IPS-18c (cell line): ENCODE measurements at regions not wholly inside any gene's neighbourhood (a gene's known extent, or its start where the extent isn't known, plus 50 kb on each side); places are given as distances from the start of the nearest gene placed in this dataset.
"Not testable (repeated sequence)": the region's sequence is repeated elsewhere in the genome, so short reads cannot be mapped to it uniquely, and the experiment has no call there.

Source experiments
- H3K4me3 ChIP-seq: 2 replicates; pipeline ENCODE4 v1.7.0; 2013; ENCODE audit warnings: low read depth, mild to moderate bottlenecking, low read length, moderate library complexity; ENCODE audit not compliant: insufficient read depth
- H3K9me3 ChIP-seq: one replicate; pipeline ENCODE4 v1.6.1; 2013; ENCODE audit warnings: mild to moderate bottlenecking, low read length, moderate library complexity; ENCODE audit not compliant: control insufficient read depth, insufficient read depth

DNA sequence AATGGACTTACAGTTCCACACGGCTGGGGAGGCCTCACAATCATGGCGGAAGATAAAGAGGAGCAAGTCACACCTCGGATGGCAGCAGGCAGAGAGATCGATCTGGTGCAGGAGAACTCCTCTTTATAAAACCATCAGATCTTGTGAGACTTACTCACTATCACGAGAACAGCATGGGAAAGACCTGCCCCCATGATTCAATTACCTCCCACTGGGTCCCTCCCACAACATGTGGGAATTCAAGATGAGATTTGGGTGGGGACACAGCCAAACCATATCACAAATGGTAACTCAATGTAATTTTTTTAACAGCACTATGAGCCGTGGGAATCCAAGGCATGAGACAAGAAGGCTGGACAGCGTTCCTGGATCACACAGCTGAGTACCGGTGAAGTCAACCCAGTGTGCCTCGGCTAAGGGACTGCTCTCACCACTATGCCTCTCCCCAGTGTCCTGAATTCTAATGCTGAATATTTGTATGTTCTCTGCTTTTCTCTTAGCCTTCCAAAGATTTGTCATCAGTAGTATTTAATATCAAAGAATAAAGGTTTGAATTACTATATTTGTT is 84.3 kb downstream of the IRS2 start:
- H3K9me3 ChIP-seq = not testable (repeated sequence)

DNA sequence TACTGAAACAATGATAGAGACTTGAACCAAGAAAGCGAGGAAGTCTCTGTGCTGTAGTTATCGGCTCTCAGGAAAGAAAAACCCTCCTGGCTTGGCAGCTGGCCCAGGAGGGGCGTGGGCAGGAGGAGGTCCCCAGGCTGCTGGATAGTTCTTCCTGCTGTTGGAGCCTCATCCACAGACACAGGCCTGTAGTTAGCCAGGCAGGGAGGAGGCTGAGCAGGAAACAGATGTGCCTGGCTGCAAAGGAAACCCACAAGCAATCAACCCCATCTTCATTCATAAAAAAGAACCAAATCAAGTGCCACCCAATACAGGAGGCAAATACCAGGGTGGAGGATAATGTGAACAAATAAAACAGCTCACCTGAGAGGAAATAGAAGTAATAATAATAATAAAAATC is 86.2 kb downstream of the IRS2 start:
- no peak overlapping the region for H3K4me3 ChIP-seq
- H3K9me3 ChIP-seq = no peaks in the 10 kb centered on the region

More for the DNA sequence above, 84.3 kb downstream of the IRS2 start:
- H3K4me3 ChIP-seq = not testable (repeated sequence)

DNA sequence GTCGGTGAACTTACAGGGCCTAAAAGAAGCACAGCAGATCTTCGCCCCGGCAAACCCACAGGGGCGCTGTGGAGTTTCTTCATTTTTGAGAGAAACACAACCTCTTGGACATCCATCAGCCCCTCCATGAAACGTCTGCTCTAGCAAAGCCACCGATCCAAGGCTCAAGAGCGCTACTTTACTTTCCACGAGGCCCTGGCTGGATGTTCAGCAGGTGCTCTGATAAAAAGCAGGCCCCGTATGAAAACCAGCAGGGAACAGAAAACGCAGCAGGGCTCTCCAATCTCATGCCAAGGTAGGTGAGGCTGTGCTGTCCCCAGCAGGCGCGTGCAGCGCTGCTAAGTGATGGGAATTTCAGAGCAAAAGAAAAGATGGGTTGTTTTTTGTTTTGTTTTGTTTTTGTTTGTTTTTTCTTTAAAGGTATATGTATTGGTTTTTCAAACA is 86.7 kb downstream of the IRS2 start:
- H3K9me3 ChIP-seq = no peaks in the 10 kb centered on the region
- H3K4me3 ChIP-seq = no peak overlapping the region

DNA sequence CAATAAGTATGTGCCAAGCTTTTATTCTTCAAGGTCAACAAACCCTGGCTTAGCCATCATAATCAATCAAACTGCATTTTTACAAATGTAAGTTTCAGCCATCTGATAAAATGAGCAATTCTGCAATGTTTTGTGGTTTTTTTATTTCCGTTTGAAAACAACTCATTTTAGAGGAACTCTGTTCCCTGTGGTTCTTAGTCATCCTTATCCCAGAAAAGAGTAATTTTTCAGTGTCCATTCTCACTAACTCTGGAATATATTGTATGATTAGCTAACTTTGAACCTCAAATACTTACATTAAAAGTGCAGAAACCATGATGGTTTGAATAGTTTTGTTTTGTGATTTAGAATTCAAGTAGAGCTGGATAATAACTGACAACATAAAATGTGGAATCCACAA is 87.6 kb downstream of the IRS2 start:
- Histone ChIP-seq H3K9me3 (no peaks in the 10 kb centered on the region), H3K4me3 (no peak overlapping the region)

DNA sequence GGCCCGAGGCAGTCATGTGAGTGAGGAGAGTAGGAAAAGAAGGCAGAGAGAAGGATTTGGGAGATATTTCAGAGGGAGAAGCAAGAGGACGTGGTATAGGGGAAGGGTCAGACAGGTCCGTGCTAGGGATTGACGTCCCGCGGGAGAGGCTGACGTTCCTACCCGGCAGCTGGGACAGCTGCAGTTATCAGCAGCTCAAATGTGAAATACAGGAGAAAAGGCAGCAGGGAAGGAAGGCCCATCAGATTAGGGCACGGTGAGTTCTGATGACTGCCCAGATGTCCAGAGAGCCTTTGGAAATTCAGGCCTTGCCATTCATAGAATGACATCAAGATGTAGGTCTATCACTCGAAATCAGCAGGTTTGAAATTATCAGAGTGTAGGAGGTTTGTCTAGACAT is 88.4 kb downstream of the IRS2 start:
- Histone ChIP-seq H3K4me3 (no peak overlapping the region), H3K9me3 (no peaks in the 10 kb centered on the region)

DNA sequence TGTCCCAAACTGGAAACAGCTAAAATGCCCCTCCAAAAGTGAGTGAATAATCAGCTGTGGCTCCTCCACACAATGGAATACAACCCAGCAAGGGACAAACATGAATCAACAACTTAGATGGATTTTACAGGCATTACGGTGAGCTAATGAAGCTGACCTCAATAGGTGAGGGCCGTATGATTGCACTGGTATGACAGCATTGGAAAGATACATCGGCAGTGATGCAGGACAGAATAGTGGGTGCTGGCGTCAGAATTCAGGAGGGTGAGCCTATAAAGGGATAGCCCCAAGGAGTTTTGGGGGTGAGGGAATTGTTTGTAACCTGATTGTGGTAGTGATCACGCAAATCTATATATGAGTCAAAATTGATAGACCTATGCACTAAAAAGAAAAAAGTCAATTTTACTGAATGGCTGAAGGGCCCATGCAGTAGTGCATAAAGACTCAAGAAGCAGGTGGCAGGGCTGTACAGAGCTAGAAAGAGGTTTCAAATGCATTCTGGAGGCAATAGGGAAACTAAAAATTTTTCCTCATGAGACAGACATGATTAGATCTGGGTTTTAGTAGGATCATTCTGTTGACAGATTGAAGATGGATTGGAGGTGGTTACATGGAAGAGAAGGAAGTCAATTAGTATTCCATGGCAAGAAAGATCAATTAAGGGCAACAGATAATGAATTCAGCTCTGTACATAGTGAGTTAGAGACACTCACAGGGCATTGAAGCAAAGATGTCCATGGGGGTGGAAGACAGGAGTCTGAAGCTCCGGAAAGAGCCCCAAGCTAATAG is 90.8 kb downstream of the IRS2 start:
- no peaks in the 10 kb centered on the region for H3K9me3 ChIP-seq

DNA sequence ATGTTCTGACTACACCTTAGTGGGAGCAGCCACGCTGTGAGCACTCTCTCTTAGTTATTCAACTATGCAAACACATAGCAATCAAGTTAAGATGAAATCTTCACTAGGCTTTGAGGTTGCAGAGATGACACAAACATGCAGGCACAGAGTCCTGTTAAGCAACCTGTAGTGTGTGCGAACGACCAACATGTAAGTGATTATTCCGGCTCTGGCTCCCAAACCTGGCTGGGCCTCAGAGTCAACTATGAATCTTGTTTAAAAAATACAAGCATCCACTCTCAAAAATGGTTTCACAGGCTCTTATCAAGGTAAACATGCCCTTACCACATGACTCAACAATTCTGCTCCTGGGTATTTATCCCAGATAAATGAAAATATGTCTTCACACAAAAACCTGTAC is 91.4 kb downstream of the IRS2 start:
- Histone ChIP-seq H3K9me3 (no peaks in the 10 kb centered on the region), H3K4me3 (no peak overlapping the region)

More for the DNA sequence above, 90.8 kb downstream of the IRS2 start:
- H3K4me3 ChIP-seq = no peak overlapping the region

DNA sequence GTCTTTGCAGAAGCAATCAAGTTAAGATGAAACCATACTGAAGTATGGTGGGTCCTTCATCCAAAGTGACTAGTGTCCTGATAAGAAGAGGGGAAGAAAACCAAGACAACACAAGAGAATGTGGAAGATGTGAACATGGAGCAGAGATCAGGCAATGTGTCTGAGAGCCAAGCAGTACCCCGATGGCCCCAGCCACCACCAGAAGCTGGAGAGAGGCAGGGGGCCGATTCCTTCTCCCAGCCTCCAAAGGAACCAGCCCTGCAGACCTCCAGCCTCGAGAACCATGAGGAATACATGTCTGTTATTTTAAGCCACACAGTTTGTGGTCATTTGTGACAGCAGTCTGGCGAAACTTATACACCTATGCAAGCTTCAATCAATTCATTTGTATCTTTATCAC is 93.2 kb downstream of the IRS2 start:
- Histone ChIP-seq H3K4me3 (no peak overlapping the region), H3K9me3 (no peaks in the 10 kb centered on the region)

DNA sequence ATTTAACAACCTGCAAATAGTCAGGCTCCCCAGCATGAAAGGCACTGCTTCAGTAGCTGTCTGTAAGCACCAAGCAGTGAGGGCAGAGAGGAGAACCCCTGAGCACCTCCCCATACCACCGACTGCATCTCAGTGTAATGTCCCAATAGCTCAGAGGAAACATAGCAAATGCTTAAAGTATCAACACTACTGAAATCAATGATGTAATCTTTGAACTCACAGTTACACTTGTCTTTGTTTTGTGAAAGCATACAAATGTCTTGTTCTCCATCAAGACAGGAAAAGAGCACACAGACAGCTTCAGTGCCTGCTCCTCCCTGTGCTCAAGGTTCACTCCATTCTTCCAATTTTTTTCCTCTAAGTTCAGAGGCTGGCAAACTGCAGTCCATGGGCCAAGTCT is 94.7 kb downstream of the IRS2 start:
- H3K4me3 ChIP-seq = no peak overlapping the region
- H3K9me3 ChIP-seq = no peaks in the 10 kb centered on the region

DNA sequence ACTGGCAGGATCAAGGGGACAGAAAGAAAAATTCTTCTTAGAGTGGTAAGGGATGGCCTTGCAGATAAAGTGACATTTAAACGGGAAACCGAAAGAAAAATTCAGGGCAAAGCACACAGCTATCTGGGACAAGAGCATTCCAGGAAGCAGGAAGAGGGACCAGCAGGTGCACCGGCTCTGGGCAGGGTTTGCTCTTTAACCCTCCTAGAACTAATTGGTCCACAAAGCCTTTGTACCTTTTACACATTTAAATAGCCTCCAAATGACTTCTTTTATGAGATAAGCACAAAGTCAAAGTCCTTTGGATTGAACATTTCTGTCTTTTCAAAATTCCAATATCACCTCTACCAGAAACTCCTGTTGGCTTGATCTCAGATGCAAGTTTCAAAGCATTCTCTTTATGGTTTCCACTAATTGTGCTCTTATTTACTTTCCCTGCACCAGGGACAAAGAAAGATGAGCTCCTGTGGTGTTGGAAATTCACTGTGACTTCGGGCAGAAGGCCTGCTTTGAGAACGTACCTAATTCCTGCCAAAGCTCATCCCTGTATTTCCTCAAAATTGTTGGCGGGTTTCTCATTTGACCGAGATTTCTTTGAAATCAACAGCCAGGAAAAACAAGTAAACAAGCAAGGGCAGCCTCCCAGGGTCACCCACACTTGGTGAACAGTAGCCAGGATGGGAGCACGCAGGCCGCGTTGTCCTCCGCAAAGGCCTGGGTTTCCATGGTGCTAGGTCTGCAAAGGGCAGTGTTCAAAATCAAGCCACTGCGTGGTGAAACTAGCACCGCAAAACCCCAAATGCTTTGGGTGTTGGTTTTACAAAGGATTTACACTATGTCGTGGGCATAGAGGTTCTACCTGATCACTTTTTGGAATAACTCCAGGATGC is 98.6 kb downstream of the IRS2 start:
- Histone ChIP-seq H3K9me3 (no peaks in the 10 kb centered on the region), H3K4me3 (no peak overlapping the region)

DNA sequence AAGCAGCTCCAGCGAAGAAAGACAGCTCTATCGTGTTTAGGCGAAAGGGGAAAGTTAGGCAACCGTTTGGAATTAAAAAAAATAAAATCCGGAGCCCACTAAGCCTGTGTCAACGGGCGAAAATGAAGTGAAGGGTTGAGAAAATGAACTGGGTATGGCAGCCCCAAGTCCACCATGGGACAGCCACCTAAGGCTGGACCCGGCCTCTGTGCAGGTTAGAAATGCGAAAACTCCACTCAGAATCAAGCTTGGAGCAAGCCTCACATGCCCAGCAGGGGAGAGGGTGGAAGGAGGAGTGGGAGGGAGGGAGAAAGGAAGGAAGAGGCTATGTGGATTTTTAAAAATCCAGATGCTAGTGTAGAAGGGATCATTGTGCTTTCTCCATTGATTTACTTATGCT is 101.2 kb downstream of the IRS2 start:
- Histone ChIP-seq H3K4me3 (no peak overlapping the region), H3K9me3 (no peaks in the 10 kb centered on the region)

DNA sequence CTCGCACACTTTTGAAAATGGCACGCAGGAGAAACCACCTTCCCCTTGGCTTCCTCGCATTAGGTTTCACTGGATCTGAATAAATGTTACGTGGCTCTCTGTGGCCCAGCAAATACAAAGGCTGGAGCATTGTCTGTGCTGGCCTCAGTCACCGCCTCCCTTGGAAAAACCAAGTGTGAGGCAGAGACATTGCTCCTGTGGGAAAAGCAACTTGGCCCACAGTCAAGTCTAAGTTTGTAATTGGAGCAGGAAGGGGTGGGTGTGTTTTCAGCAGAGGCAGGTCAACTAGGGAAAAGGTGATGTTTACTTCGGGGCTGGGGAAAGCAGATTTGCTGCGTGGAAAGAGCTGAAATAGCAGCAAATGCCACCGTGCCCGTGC is 101.6 kb downstream of the IRS2 start:
- H3K9me3 ChIP-seq = no peaks in the 10 kb centered on the region
- H3K4me3 ChIP-seq = no peak overlapping the region

DNA sequence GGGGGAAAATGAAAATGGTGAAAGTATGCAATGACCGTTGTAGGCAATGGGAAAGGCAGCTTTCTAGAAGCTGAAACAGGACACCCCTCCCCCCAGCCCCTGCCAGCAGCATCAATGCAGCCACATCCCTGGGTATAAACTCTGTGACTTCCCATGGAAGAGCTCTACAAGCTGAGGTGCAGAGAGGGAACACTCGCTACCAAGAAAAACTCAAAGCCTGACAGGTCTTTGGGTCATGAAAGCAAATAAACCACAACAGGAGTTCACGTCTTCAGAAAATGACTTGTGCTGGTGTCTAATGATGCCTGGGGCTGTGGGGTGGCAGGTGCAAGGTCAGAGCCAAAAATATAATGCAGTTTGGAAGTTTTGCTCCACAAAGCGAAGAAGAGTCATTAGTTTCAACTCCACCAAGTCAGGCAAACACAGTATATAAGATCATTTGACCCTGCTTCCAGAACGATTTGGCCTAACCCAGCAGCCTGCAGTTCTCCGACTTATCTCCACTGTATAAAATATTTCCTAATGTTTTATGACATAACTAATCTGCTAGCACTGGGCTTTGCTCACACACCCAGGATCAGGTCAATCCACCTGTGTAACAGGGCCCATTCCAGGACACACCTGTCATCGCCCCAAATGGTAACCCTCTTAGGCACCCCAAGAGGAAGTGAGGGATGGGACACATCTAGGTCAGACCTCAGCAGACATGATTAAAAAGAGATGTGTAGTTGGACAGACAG is 102.1 kb downstream of the IRS2 start:
- H3K4me3 ChIP-seq = no peak overlapping the region
- no peaks in the 10 kb centered on the region for H3K9me3 ChIP-seq

DNA sequence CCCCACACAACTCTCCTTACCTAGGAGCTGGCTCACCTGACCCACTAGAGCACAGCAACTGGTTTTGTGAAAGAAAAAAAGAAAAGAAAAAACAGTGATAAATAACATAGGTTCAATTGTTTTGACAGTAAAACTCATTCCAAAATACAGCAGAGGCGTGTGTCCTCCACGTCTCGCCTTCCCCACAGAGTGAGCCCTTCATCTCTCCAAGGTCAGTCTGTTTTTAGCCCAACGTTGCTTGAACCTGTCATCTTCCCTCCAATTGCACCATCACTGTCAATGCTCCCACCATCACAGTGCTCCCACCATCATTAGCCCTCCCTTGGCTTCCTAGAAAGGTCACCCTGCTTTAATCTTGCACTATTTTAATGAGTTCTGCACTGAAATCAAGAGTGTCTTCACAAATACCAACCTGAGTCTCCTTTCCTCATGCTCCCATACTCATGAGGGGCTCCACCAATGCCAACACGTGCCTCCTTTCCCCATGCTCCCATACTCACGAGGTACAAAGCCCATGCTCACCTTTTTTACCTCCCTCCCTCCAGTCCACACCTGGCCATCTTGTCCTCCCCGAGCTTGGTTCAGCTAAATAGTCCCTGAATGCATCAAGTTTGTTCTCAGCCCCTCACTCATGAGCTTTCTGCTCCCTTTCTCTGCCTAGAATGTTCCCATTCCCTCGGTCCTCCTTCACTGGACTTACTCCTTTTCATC is 103.7 kb downstream of the IRS2 start:
- Histone ChIP-seq H3K9me3 (no peaks in the 10 kb centered on the region), H3K4me3 (no peak overlapping the region)

DNA sequence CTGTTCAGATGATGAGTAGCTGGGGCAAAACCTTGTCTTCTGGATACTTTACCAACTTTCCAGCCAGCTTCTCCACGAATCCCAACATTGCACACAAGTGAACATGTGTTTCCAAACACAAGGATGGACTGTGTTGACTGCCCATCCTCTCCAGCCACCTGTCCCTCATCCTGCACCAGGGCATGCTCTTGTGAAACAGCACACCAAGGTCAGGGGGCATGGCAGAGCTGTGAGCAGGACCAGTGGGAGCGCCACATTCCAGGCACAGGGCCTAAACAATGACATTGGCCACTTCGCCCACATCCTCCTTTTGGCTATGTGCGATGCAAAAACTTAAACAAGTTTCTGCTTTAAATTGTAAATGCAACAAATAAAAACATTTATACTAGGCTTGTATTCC is 105.5 kb downstream of the IRS2 start:
- H3K9me3 ChIP-seq = no peaks in the 10 kb centered on the region
- H3K4me3 ChIP-seq = no peak overlapping the region

DNA sequence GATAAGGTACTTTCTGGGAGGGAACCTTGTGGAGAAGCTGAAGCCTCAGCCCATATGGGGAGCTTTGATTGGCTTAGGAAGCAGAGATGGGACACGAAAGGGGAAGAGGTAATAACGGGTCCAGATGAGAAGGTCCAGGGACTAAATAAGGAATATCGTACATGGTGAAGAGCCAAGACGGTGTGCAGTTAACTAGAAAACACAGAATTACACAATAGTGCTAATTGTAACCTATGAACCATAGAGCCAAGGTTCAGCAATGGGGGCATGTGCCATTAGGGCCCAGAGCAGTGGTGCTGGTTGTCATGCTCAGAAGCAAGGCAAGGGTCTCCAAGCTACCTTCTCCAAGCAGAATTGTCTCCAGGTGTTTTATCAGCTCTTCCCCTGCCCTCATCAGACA is 106.1 kb downstream of the IRS2 start:
- no peaks in the 10 kb centered on the region for H3K9me3 ChIP-seq

DNA sequence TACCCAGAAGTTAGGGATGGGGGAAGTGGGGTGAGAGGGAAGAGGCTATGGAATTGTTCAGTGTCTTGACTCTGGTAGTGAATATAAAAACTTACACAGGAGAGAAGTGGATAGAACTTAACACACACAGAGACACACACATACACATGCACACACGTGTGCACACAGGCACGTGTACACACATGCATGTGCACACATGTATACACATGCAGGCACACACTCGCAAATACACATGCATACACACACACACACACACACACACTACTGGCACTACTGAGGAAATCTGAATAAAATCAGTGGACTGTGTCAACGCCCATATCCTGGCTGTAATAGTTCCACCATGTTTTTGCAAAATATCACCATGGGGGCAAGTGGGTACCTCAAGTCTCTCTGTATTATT is 107.9 kb downstream of the IRS2 start:
- Histone ChIP-seq H3K9me3 (no peaks in the 10 kb centered on the region), H3K4me3 (no peak overlapping the region)

More for the DNA sequence above, 106.1 kb downstream of the IRS2 start:
- H3K4me3 ChIP-seq = no peak overlapping the region
